PC-3 (cell line): ENCODE measurements at regions not wholly inside any gene's neighbourhood (a gene's known extent, or its start where the extent isn't known, plus 50 kb on each side); places are given as distances from the start of the nearest gene placed in this dataset.

Experiments
- ATAC-seq: fragments of 200-7000 bp; cut with Tn5 transposase; 2 replicates; pipeline ENCODE4 v1.9.1; 2020; ENCODE audit warnings: mild to moderate bottlenecking, moderate library complexity
- BruUV-seq: library from RNA; stranded (reverse); fragments of 400-500 nt; replicated peaks from 2 replicates; lab custom pipeline; 2021; lab: Mats Ljungman, UMichigan
- CTCF ChIA-PET: fragments of 300-600 bp; sonication (Branson Sonifier 250); formaldehyde crosslinking; loops from one replicate; lab custom pipeline; 2022; ENCODE audit warnings: antibody characterized with exemption; lab: Charles Lee
- POLR2A ChIA-PET: fragments of 300-600 bp; sonication (Branson Sonifier 250); formaldehyde crosslinking; loops from one replicate; lab custom pipeline; 2022; ENCODE audit warnings: antibody characterized with exemption; ENCODE audit not compliant: unreplicated experiment; lab: Charles Lee
- DNase-seq: peaks from one replicate; pipeline ENCODE4 v3.0.0-alpha.2; 2015
- H2AFZ ChIP-seq: fragments of 300-600 bp; sonication (generic); 2 replicates; pipeline ENCODE4 v1.6.0; 2016; ENCODE audit warnings: antibody characterized with exemption, low read length
- H3F3A ChIP-seq: fragments of 300-600 bp; sonication (generic); one replicate; pipeline ENCODE4 v1.6.0; 2017; ENCODE audit warnings: antibody characterized with exemption, low read length, control low read depth, mild to moderate bottlenecking; ENCODE audit not compliant: unreplicated experiment
- H3K27ac ChIP-seq: fragments of 300-600 bp; sonication (generic); 2 replicates; pipeline ENCODE4 v1.5.1; 2016; ENCODE audit warnings: mild to moderate bottlenecking, low read length
- H3K27me3 ChIP-seq: fragments of 300-600 bp; sonication (generic); 2 replicates; pipeline ENCODE4 v1.6.1; 2016; ENCODE audit warnings: low read length, mixed read lengths
- H3K36me3 ChIP-seq: fragments of 300-600 bp; sonication (generic); 2 replicates; pipeline ENCODE4 v1.6.1; 2016; ENCODE audit warnings: low read depth, mixed run types, low read length, mixed read lengths
- H3K4me1 ChIP-seq: fragments of 300-600 bp; sonication (generic); 2 replicates; pipeline ENCODE4 v1.5.1; 2016; ENCODE audit warnings: low read length; ENCODE audit not compliant: insufficient read depth
- H3K4me2 ChIP-seq: fragments of 300-600 bp; sonication (generic); 2 replicates; pipeline ENCODE4 v1.6.0; 2016; ENCODE audit warnings: low read length
- H3K4me3 ChIP-seq: fragments of 300-600 bp; sonication (generic); 2 replicates; pipeline ENCODE4 v1.5.1; 2016; ENCODE audit warnings: mild to moderate bottlenecking, low read length, mixed read lengths
- H3K79me2 ChIP-seq: fragments of 300-600 bp; sonication (generic); 2 replicates; pipeline ENCODE4 v1.6.1; 2017; ENCODE audit warnings: low read length, mixed read lengths
- H3K9ac ChIP-seq: fragments of 300-600 bp; sonication (generic); 2 replicates; pipeline ENCODE4 v1.6.0; 2016; ENCODE audit warnings: mild to moderate bottlenecking, low read length
- H3K9me2 ChIP-seq: fragments of 300-600 bp; sonication (generic); replicated peaks from 2 replicates; pipeline ENCODE4 v1.6.1; 2016; ENCODE audit warnings: mixed run types, low read length, mixed read lengths
- H3K9me3 ChIP-seq: fragments of 300-600 bp; sonication (generic); 2 replicates; pipeline ENCODE4 v1.6.1; 2016; ENCODE audit warnings: low read length, mixed read lengths
- H4K20me1 ChIP-seq: fragments of 300-600 bp; sonication (generic); 2 replicates; pipeline ENCODE4 v1.6.1; 2016; ENCODE audit warnings: low read length, mixed read lengths
- EZH2 ChIP-seq: fragments of 300-600 bp; sonication (generic); IDR thresholded peaks from one replicate; pipeline ENCODE4 v1.6.1; 2017; ENCODE audit warnings: antibody characterized with exemption, mild to moderate bottlenecking, low read length; ENCODE audit not compliant: unreplicated experiment
- EZH2phosphoT487 ChIP-seq: fragments of 300-600 bp; sonication (generic); IDR thresholded peaks from 2 replicates; pipeline ENCODE4 v1.6.1; 2018; ENCODE audit warnings: mild to moderate bottlenecking, antibody characterized with exemption, low read length, borderline replicate concordance
- intact Hi-C: fragments of 100-400 bp; cut with micrococcal nuclease; formaldehyde crosslinking; loops from 2 replicates; pipeline ENCODE4 v1.9.0; 2023
- TF ChIP-seq, protein P1 (sequence below): fragments of 300-600 bp; sonication (generic); conservative IDR thresholded peaks from 2 replicates; pipeline ENCODE4 v1.5.1; 2017; ENCODE audit warnings: antibody characterized with exemption, low read depth, mild to moderate bottlenecking, low read length

DNA sequence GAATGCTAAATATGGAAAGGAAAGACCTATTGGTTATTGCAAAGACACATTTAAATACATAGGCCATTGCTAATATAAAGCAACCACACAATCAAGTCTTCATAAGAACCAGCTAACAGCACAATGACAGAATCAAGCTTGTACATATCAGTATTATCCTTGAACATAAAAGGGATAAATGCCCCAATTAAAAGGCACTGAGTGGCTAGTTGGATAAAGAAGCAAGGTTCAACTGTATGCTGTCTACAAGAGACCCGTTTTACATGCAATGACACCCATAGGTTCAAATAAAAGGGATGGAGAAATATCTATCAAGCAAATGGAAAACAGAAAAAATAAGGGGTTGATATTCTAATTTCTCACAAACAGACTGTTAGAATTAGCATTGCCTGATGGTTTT, 706.1 kb downstream of the EPHA3 start:
- POLR2A ChIA-PET, result no interaction called here
- Histone ChIP-seq H3K9me3 (no peaks in the 10 kb centered on the region), H3K4me2 (no peak overlapping the region), H2AFZ (no peak overlapping the region), H3K79me2 (no peaks in the 10 kb centered on the region), H3K9me2 (no peaks in the 10 kb centered on the region), H3F3A (no peaks in the 10 kb centered on the region), H3K36me3 (no peaks in the 10 kb centered on the region), H3K9ac (no peak overlapping the region), H4K20me1 (no peaks in the 10 kb centered on the region), H3K27me3 (no peaks in the 10 kb centered on the region), H3K4me3 (no peak overlapping the region), H3K27ac (no peak overlapping the region), H3K4me1 (no peaks in the 10 kb centered on the region)
- DNase-seq (no peak), ATAC-seq (no peak)
- CTCF ChIA-PET, result no interaction called here
- no TSS peak for BruUV-seq
- no peak for TF ChIP-seq EZH2
- TF ChIP-seq, protein P1, sequence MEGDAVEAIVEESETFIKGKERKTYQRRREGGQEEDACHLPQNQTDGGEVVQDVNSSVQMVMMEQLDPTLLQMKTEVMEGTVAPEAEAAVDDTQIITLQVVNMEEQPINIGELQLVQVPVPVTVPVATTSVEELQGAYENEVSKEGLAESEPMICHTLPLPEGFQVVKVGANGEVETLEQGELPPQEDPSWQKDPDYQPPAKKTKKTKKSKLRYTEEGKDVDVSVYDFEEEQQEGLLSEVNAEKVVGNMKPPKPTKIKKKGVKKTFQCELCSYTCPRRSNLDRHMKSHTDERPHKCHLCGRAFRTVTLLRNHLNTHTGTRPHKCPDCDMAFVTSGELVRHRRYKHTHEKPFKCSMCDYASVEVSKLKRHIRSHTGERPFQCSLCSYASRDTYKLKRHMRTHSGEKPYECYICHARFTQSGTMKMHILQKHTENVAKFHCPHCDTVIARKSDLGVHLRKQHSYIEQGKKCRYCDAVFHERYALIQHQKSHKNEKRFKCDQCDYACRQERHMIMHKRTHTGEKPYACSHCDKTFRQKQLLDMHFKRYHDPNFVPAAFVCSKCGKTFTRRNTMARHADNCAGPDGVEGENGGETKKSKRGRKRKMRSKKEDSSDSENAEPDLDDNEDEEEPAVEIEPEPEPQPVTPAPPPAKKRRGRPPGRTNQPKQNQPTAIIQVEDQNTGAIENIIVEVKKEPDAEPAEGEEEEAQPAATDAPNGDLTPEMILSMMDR, result no peak
- intact Hi-C loops, result no loop called here

DNA sequence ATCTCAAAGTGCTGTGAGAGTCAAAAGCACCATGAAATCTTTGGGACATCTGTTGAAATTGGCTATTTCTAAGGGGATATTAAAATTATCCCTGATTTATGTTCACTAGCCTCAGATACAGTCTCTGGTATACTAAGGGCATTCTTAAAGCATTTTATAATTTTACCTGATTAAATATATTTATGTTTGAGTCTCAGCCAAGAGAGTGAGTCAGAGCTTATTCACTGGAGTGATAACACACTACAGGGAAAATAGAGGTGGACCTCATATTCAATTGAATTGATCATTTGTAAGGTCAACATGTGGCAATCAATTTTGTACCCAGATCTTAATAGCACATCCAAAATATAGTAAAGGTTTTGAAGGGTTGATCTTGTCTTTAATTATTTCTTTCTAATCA, 733.6 kb downstream of the EPHA3 start:
- intact Hi-C loops, result no loop called here
- Histone ChIP-seq H3K9me2 (no peaks in the 10 kb centered on the region), H3K79me2 (no peaks in the 10 kb centered on the region), H3K4me3 (no peak overlapping the region), H3K9me3 (no peaks in the 10 kb centered on the region), H4K20me1 (no peaks in the 10 kb centered on the region), H3F3A (no peaks in the 10 kb centered on the region), H3K4me2 (no peak overlapping the region), H3K27ac (no peak overlapping the region), H3K36me3 (no peaks in the 10 kb centered on the region), H3K27me3 (peaks cover 5% of the 10 kb centered on the region; the same call in 1 of the 2 replicates), H2AFZ (no peak overlapping the region), H3K9ac (no peak overlapping the region), H3K4me1 (no peaks in the 10 kb centered on the region)
- no peak for TF ChIP-seq EZH2phosphoT487
- TF ChIP-seq EZH2, result no peak
- TF ChIP-seq, protein P1, result no peak
- DNase-seq, result peak; percentile 47
- CTCF ChIA-PET, result no interaction called here
- POLR2A ChIA-PET, result no interaction called here
- BruUV-seq, result no TSS peak
- ATAC-seq, result no peak

DNA sequence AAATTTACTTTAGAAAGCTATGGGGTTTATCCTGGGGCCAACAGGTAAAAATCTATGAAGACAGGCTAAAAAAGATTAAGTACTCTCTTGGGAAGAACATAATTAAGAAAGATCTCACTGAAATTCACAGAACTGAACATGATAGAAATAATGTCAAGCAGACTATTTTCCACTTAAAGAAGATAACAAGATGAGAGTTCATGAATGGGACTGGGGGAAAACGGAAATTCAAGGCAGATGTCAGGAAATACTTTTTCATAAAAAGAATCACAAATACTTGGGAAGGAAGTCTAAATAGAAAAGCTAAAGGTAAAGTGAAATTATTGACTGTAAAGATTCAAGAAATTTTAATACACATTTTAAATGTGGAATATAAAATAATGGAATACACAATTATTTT, 737.6 kb downstream of the EPHA3 start:
- H2AFZ ChIP-seq, result no peak overlapping the region

More for the DNA sequence above, 737.6 kb downstream of the EPHA3 start:
- no peak overlapping the region for H3K4me3 ChIP-seq
- peaks cover 5% of the 10 kb centered on the region; the same call in 1 of the 2 replicates for H3K27me3 ChIP-seq
- H3K9ac ChIP-seq, result no peak overlapping the region
- CTCF ChIA-PET, result no interaction called here
- ATAC-seq (no peak), DNase-seq (no peak)
- H3K9me3 ChIP-seq, result no peaks in the 10 kb centered on the region
- no peak overlapping the region for H3K4me2 ChIP-seq
- no peaks in the 10 kb centered on the region for H3K4me1 ChIP-seq
- H3K27ac ChIP-seq, result no peak overlapping the region
- no peaks in the 10 kb centered on the region for H3K79me2 ChIP-seq
- BruUV-seq, result no TSS peak
- no peaks in the 10 kb centered on the region for H3K9me2 ChIP-seq
- H3F3A ChIP-seq, result no peaks in the 10 kb centered on the region
- intact Hi-C loops, result no loop called here
- H4K20me1 ChIP-seq, result no peaks in the 10 kb centered on the region
- POLR2A ChIA-PET, result no interaction called here
- no peaks in the 10 kb centered on the region for H3K36me3 ChIP-seq
- TF ChIP-seq, protein P1, result no peak
- TF ChIP-seq EZH2phosphoT487 (no peak), EZH2 (no peak)
